HG03175 (cell line): ENCODE measurements at regions not wholly inside any gene's neighbourhood (a gene's known extent, or its start where the extent isn't known, plus 50 kb on each side); places are given as distances from the start of the nearest gene placed in this dataset.
"Not testable (repeated sequence)": the region's sequence is repeated elsewhere in the genome, so short reads cannot be mapped to it uniquely, and the experiment has no call there.

Experiments used
- ATAC-seq: cut with Tn5 transposase; IDR thresholded peaks from one replicate; pipeline ENCODE4 v1.9.1; 2021; ENCODE audit warnings: mild to moderate bottlenecking, moderate library complexity; ENCODE audit not compliant: unreplicated experiment

- ATAC-seq = no peak
Observed at GRCh38 chr5:87787625-87788256, 375.0 kb upstream of the CCNH start.

GRCh38 chr5:87787086-87787485, 374.4 kb upstream of the CCNH start:
- no peak for ATAC-seq

- ATAC-seq = no peak
Observed at GRCh38 chr5:87786471-87786870, 373.7 kb upstream of the CCNH start.

- ATAC-seq = no peak
Observed at GRCh38 chr5:87785554-87786335, 373.0 kb upstream of the CCNH start.

DNA sequence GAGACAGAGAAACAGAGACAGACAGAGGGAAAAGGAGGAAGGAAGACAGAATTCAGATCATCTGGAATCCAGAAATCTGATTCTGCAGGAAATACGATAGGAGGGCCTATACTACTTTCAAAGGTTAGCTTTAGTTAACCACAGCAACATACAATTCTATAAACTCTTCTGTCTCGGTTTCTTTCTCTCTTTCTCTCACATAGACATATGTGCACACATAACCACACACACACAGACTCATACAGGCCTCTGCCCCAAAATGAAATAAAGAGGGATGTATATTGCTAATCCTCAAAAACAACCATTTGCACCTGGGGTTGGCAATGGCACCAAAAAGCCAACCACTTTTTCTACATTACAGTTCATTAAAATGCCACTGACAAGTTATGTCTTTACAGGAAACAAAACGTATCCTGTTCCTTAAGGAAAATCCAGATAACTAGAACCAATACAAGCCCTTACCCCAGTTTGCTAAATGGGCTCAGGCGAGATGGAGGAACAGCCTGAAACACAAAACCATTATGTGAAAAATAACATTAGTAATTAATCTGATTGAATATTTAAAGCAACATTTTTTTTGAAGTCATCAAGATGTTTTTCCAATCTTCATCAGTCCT, 372.3 kb upstream of the CCNH start:
- no peak for ATAC-seq

- ATAC-seq = no peak
Observed at GRCh38 chr5:87784311-87784710, 371.6 kb upstream of the CCNH start.

DNA sequence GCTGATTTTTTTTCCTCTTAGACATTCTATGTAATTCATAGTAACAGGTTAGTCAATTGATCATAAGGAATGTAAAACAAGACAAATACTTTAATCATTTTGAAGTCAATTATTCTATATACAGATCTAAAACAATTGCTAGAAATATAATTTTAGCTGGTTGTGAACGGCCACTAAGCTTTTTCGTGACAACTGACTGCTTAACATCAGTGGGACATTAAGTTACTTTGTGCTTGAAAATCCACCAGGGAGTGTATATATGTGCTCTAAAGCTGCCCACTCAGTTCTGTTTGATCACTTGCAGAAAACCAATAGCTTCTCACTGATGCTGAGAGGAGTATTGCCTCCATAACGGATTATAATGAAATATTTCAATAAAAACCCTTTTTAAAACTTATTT, 370.2 kb upstream of the CCNH start:
- no peak for ATAC-seq

DNA sequence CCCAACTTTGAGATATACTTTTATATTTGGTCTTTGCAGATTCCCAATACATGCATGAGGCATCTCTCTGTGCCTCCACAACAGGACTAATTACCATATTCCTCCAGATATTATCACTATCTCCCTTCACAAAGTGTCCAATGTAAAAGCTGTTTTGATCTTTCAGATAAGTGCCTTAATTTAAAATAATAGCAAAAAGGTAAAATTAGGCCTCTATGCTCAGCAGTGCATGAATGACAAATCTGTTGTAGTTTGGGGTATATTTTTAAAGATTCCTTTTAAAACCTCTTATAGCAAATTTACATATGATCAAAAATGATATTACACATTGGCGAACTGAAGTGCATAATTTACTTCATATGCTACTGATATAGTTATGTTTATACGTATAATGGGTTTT, 369.2 kb upstream of the CCNH start:
- ATAC-seq = no peak

DNA sequence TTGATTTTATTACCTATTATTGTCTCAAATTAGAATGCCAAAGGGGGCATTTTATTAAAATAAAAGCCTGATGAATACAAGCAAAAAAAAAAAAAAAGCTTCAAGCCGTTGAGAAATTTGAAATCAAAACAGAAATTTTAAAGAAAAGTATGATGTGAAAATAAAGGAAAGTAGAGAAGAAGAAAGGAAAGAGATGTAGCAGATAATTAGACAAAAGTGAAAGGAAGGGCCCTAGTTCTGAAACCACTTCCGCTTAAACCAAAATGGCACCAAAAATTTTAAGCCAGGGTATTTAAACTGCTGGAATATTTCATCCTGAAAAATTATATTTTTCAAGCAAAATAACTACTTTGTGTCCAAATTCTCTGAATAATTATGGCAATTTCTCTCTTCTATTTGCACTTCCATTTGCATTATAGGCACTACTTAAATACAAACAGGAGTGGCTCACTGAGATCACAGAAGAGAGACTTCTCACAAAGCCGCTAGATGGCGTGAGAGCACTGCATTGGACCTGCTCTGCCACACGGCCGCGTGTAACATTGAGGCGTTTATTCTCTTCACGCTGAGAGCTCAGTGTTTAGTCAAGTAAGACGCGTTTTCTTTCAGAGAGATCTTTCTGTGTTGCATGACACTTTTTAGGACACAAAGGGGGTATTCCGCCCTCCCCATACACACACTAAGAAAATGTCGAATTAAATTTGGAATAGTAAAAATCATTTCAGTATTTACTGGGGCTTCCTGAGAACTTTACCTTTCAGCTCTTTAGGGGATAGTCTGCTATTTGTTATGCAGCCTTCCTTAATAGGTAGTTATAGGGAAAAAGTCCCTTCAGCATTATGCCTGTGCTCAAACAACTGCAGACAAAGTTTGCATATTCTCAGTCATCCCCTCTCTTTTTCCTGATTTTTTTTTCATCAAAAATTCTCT, 368.4 kb upstream of the CCNH start:
- peak; percentile 100 for ATAC-seq

GRCh38 chr5:87778876-87779275, 366.1 kb upstream of the CCNH start:
- no peak for ATAC-seq

- no peak for ATAC-seq
Observed at GRCh38 chr5:87777877-87778276, 365.1 kb upstream of the CCNH start.

DNA sequence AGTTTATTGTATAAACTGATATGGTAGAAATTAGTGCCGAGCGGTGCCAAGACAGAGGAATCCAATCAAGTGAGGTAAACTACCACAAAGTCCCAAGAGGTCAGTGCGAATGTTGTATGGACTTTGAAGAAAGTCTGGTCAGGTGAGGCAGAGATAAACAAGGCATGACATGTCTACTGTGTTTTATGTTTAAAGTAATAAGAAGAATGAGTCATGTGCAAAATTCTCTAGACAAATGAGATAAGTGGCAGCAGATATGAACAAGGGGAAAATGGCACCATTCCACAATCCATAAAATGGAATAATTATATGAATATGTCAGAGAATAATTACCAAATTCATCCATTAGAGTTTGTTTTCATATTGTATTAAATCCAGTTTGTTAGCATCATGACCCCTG, 364.1 kb upstream of the CCNH start:
- no peak for ATAC-seq

DNA sequence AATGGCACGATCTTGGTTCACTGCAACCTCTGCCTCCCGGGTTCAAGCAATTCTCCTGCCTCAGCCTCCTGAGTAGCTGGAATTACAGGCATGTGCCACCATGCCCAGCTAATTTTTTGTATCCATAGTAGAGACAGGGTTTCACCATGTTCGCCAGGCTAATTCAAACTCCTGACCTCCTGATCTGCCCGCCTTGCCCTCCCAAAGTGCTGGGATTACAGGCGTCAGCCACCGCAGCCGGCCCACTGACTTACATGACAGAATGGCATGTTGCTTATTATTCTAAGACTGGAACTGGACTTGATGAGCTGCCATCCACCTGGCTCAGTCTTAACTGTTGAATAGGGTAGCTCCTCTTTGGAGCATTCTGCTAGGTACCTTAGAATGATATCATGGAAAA, 363.6 kb upstream of the CCNH start:
- not testable (repeated sequence) for ATAC-seq

- ATAC-seq = no peak
Observed at GRCh38 chr5:87775228-87775627, 362.5 kb upstream of the CCNH start.

- ATAC-seq = no peak
Observed at GRCh38 chr5:87774804-87775203, 362.1 kb upstream of the CCNH start.

DNA sequence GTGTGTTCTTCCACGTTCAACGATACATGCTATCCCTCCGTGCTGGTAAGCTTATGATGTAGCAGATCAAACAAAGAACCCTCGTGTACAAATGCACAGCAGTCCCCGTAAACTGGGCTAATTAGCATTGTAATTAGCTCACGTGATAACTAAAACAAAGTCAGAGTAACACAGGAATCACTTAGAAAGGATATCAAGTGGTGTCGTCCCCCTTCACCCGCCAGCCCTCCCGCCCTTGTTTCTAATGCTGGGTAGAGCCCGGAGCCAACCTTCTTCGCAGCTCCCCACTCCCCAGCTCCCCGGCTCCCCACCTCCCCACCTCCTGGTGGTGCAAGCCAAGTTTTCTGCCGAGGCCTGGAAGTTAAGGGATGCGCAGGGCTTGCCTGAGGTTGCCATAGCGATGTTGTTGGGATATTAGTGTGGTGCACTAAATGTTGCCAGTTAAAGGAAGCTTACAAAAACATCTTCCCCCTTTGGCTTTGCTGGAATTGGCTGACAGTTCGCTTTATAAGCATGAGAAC, 357.9 kb upstream of the CCNH start:
- ATAC-seq = no peak

DNA sequence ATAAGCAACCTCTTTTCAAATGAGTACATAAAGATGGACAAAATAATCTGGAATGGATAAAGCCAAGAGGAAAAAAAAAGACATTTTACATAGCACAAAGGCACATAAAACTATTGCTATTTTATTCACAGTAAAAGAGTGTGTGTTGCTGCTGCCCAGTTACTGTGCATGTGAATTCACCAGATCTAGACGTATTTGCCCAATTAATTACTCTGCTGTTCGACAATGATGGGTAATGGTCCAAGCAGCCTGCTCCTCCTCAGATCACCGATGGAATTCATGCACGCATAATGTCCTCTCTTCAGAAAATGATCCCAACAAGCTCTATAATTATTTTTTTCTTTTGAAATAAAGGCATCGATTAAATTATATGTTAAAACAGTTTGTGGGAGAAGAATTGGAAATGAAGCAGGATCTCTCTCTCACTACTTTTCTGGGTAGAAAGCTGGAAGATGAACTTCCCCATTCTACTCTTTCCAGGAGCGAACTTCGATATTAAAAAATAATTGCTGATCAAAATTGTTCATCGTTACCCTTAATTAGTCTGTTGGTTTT, 357.4 kb upstream of the CCNH start:
- no peak for ATAC-seq

DNA sequence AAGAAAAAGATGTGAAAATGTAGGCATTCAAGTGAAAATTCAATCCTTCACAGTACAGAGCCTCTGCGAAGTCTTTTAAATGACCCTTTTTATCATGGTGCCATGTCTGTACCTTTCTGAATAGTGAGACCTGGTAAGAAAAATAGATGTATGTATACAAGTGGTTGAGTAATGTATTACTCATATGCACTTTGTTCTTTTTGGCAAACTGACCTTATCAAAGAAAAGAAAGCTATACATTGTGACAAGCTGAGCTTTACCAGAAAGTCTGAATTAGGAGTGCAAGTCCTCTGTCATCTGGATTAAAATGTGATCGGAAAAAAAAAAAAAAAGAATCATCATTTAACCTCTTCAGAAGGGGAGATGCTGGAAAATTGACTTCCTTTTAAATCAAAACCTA, 356.4 kb upstream of the CCNH start:
- no peak for ATAC-seq

DNA sequence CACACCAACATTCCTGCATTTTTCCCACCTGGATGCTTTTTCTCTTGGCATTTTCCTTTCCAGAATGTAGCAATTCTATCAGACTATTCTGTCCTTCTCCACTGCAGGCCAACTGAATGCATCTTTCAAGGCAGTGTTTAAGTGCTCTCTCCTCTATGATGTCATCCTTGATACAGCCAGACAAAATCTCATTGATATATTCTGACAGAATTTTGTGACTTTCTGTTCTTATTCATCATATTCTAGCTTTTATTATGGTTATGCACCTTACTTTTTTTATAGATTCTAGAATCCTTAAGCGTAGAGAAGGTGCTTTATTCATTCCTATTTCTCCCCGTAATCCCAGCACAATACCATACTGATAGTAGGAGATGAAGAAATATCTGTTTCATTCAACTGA, 355.5 kb upstream of the CCNH start:
- ATAC-seq = no peak

GRCh38 chr5:87765009-87765408, 352.3 kb upstream of the CCNH start:
- ATAC-seq = no peak

DNA sequence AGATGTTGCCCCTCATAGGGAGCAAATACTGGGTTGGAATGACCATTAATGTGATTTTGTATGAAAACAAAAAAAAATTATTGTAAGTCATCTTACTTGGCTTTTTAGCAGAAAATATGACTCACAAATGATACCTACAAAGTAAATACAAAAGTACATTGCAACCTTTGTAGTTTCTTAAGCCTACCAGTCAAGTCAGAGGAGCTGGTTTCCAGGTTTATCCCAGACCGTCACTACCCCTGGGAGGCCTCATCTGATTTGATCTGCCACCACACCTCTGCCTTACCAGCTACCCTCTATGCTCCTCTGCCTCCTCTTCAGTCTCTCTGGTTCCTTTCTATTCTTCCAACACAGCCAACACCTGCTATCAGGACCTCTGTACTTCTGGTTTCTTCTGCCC, 349.9 kb upstream of the CCNH start:
- no peak for ATAC-seq
